NCI-H69 (cell line): ENCODE measurements at regions not wholly inside any gene's neighbourhood (a gene's known extent, or its start where the extent isn't known, plus 50 kb on each side); places are given as distances from the start of the nearest gene placed in this dataset.

Experiments
- DNase-seq: peaks from one replicate; lab custom pipeline; 2025; lab: John Stamatoyannopoulos, UW

DNA sequence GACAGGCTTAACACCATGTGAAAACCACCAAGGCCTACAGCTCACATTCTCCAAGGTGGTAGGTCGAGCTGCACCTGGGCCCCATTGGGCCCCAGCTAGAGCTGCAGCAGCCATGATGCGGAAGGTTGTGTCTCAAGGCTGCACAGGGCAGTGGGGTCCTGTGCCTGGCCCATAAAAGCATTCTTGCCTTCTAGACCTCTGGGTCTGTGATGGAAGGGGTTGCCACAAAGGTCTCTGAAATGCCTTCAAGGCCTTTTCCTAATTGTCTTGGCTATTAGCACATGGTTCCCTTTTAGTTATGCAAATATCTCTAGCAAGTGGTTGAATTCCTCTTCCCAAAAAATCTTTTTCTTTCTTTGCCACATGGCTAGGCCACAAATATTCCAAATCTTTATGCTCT is 52.5 kb upstream of the C11orf58 start:
- no peak for DNase-seq

DNA sequence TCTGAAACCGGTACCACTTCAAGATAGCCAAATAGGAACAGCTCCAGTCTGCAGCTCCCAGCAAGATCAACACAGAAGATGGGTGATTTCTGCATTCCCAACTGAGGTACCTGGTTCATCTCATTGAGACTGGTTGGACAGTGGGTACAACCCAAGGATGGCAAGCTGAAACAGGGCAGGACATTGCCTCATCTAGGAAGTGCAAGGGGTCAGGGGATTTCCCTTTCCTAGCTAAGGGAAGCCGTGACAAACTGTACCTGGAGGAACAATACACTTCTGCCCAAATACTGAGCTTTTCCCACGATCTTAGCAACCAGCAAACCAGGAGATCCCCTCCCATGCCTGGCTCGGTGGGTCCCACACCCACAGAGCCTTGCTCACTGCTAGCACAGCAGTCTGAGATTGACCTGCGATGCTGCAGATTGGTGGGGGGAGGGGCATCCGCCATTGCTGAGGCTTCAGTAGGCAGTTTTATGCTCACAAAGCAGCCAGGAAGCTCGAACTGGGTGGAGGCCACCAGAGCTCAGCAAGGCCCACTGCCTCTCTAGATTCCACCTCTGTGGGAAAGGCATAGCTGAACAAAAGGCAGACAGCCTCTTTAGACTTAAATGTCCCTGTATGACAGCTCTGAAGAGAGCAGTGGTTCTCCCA is 59.9 kb upstream of the C11orf58 start:
- no peak for DNase-seq

DNA sequence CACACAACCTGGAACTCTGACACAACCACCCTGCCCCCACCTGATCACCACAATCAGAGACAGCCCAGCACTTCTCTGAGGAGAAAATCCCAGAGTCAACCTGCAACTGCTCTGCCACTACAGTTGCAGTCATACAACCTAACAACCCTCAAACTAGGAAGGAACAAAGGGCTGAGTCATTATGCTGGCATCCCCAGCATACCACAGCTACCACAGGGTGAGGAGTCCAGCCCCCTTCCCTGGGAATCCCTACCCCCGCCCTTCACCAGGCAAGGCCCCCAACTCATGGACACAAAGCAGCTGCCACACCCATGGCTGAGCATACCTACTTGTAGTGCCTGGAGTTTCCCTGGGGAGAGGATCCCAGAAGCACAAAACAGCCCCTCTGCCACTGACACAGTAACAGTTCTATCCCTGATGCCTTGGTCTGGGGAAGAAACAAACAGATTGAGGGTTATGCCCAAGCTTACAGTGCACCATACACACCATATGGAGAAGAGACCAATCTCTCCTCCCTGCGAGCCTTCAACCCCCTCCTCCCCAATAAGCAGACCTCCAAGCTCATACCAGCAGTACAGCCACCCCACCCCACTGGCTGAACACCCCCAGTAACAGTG is 68.5 kb upstream of the C11orf58 start:
- DNase-seq = no peak

DNA sequence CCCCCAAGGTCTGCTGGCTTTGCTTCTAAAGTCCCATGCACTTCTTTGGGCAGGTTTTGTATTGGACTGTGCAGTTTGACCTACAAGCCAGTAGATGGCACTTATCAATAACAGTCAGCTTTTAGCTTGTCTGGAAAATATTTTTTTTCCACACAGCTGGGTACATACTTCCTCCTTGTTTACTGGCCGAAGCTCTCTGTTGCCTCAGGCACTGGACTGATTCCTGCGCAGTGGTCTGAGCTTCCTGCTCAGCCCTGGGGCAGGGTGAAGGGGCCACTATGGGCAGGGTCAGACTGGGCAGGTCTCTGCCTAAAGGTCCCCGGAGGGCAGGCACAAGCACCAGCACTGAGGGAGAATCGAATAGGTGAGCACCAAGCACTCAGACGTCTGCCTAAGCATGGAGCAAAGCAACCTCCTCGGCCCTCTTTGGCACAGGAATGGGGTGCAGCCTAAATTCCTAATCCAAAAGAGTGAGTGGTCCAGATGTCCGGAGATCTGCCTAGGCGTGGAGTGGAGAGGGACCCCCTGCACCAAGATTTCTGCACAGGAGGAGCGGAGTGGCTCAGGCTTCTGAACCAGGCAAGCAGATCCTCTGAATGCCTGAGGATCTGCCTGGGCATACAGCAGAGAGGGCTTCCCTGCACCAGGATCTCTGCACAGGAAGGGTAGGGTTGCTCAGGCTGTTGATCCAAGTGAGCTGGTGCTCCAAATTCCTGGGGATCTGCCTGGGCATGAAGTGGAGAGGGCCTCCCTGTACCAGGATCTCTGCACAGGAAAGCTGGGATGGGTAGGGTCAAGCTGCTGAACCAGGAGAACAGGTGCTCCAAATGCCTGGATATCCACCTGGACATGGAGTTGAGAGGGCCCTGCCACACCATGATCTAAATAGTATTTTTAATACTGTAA is 105.9 kb upstream of the C11orf58 start:
- DNase-seq = peak; percentile 52

DNA sequence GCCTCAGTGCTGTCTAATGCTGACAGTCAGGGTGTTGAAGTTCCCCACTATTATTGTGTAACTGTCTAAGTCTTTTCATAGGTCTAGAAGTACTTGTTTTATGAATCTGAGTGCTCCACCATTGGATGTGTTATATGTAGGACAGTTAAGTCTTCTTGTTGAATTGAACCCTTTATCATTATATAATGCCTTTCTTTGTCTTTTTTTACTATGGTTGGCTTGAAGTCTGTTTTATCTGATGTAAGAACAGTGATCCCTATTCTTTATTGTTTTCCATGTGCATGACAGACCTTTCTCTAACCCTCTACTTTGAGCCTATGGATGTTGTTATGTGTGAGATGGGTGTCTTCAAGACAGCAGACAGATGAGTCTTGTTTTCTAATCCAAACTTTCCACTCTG is 107.8 kb upstream of the C11orf58 start:
- no peak for DNase-seq

DNA sequence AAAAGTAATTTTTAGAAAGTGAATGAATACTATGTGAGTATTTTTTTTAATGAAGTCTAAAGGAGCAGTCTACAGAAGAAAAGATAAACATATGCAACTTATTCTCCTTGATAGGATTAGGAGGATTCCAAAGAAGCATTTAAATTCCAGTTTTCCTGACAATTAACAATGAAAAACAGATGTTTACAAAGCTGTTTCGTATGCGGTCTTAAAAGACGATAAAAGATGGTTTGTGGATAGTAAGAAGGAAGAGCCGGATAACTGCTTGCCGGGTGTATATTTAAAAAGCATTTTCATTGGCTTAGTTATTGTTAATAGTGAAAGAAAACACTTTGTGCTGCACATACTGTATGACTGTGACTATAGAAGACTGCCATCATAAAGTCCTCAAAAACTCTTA is 120.0 kb upstream of the C11orf58 start:
- DNase-seq = no peak

- no peak for DNase-seq
Observed at GRCh38 chr11:16615480-16615879, 123.0 kb upstream of the C11orf58 start.

- DNase-seq = peak; percentile 92
Observed at GRCh38 chr11:16613512-16614381, 124.7 kb upstream of the C11orf58 start.

GRCh38 chr11:16613262-16613511 is 125.3 kb upstream of the C11orf58 start:
- DNase-seq = no peak

DNA sequence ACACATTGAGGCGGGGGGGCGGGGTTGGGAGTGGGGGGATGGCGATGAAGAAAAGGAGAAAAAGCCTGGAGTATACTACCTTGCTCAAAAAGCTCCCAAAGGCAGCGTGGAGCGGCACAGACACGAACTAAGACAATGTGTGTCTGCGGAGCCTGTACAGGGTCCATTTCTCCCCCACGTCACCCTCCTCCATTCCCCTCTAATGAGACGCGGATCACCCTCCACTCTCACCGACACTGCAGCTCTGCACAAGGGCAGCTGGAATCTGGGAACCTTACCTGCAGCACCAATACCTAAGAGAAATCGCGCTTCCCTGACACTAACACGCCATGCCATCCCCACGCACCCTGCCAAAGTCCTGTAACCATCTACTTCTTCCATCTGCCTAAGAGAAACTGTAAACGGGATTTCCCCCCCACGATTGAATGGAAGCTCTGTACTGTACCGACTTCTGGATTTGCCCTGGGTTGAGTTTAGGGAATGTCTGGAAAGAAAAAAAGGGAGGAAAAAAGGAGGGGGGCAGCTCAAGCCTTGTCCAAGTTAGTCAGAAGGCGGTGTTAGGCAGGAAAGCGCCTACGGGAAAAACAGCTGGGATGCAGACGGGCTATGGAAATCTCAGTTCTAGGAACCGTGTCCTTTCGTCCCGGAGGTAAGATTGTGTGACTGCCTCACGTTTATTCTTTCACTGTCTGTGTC is 125.7 kb upstream of the C11orf58 start:
- DNase-seq = peak; percentile 71

DNA sequence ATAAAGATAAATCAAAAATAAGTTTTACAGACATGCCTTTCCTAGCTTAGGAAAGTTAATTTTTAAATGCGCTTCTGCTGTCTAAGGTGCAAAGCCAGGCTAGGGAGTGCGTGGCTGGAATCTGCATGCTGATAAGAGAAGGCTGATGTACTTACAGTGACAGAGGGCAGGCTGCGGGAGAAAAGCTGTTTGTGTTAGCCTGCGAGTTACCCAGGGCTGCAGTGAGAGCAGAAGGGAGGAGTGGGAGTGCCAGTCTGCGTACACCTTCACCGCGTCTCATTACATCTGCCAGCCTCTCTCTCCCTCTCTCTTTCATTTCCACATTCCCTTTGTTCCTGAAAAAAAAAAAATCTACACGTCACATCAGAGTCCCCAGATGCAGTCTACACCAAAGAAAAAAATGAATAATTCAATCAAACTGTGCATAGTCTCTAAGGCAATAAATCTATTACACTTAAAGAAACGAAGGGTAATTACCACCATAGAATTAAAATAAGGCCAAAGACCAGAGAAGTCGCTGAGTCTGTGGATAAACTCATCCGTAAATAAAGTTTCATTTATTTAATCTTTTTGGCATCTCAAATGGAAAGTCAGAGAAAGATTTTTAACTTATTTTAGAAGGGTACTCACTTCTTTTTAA is 126.4 kb upstream of the C11orf58 start:
- peak; percentile 79 for DNase-seq

DNA sequence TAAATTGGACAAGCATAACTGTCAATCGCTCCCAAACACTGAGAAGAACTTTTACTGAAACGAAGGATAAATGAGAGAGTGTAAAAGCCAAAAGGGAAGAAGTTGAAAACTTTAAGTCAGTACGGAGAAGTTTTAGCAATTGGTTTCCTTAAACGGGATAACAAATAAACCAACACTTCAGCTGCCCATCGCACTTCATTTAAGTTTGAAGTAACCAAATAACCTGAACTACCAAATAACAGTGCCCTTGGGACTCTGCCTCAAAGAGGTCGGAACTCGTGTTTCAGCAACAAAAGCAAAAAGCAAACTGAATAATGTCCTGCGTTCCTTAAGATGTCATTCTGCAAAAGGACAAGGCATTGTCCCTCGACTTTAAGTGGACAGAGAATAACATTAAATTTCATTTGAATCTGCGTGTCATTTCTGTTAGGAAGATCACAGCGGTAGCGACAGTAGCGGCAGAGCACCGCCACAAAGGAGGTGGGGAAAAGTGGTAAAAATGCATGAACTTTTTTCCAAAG is 127.0 kb upstream of the C11orf58 start:
- DNase-seq = no peak

GRCh38 chr11:16610738-16611388 is 127.6 kb upstream of the C11orf58 start:
- no peak for DNase-seq

DNA sequence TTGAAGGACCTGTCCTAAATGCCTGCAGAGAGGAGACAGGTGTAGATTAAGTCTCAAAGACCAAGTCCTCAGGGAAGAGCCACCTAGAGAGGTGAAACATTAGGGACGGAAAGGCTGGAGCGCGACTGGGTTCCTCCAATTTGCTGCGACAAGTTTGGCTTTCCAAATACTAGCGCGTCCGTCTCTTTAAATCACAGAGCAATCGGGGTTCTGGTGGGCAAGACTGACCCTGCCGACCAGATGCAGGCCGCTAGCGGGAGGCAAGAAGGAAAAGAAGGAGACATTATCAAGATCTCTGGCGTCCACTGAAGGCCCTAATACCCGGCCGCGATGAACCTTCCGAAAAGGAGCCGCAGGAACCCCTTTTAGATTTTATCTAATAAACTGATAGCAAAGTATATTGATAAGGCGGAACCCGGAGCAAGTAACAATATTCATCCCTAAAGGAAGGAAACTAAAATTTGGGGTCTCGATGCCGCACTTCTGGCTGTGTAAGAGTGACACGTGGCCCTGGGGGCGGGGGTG is 128.2 kb upstream of the C11orf58 start:
- no peak for DNase-seq

DNA sequence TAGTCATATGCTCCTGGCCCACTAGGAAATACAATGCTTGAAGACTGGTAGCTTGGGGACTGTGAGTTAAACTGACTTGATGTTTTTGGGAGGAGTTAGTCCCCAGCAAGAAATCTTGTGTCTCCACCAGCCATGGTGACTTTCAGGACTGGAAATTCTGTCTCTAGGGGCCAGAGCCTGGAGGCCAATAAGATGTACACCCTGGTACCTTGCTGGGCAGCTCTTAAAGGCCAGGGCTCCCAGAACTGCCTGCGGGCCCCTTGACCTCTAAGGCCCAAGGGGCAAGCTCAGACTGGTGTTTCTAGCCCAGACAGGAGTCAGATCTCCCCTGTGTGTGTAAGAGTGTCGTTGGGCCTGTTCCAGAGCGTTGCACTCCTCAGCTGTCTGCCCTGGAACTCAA is 128.7 kb upstream of the C11orf58 start:
- no peak for DNase-seq

GRCh38 chr11:16607675-16608644 is 130.5 kb upstream of the C11orf58 start:
- DNase-seq = peak; percentile 73

DNA sequence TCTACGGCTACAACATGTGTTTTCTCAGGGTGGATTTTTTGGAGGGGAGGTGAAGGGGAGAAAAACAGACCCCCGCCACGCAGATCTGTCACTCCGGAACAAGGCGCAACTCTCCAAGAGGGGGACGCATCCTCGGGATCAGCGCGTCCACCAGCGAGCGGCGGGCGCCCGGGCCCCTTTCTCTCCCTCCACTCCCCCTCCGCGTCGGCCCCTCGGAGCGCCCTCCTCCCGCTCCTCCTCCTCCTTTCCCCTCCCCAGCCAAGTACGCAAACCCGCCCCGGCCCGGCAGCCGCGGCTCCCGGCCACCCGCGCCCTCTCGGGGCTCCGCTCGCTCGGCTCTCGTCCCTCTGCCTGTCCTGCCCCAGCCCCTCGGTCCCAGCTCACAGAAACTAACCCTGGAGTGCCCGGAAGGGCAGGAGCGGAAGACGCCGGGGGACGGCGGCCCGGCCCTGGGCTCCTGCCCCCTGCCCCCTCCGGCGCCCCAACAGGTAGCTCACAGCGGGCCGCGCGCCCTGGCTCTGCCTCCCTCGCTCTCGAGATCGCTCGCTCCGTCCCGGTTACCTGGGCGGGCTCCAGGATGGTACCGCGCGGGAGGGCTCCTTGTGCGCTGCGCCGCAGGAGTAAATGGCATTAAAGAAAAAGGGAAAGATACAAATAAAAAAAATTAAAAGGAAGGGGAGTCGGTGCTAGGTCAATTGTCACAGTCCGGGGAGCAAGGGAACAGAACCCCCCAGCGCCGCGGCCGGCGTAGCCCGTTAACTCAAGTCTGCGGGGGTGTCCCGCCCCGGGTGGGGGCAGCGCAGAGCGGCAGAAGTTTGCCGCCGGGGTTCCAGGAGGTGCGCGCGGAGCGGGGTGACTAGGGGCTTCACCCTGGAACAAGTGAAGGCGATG is 131.4 kb upstream of the C11orf58 start:
- DNase-seq = peak; percentile 62
